Neural cell (in vitro differentiated cells): ENCODE measurements at regions not wholly inside any gene's neighbourhood (a gene's known extent, or its start where the extent isn't known, plus 50 kb on each side); places are given as distances from the start of the nearest gene placed in this dataset.

ENCODE experiments used
- H2AFZ ChIP-seq: fragments of 200-600, 300-800 bp; sonication (generic), shearing (Covaris generic); 2 replicates; pipeline ENCODE4 v1.6.0; 2014; ENCODE audit warnings: low read depth, mild to moderate bottlenecking, antibody characterized with exemption, low read length, moderate library complexity
- H3F3A ChIP-seq: fragments of 200-600 bp; shearing (Covaris generic); 2 replicates; pipeline ENCODE4 v1.6.1; 2016; ENCODE audit warnings: mild to moderate bottlenecking, moderate library complexity, mixed read lengths, antibody characterized with exemption, low read length; ENCODE audit not compliant: insufficient read depth, poor library complexity, severe bottlenecking
- H3K27ac ChIP-seq: fragments of 200-600, 300-800 bp; sonication (generic), shearing (Covaris generic); 2 replicates; pipeline ENCODE4 v1.5.1; 2014; ENCODE audit warnings: mild to moderate bottlenecking, low read length, moderate library complexity
- H3K27me3 ChIP-seq: fragments of 300-800, 200-600 bp; sonication (generic), shearing (Covaris generic); 2 replicates; pipeline ENCODE4 v1.6.0; 2014; ENCODE audit warnings: mild to moderate bottlenecking, low read depth, low read length, moderate library complexity; ENCODE audit not compliant: insufficient read depth
- H3K36me3 ChIP-seq: fragments of 300-800, 200-600 bp; sonication (generic), shearing (Covaris generic); 2 replicates; pipeline ENCODE4 v1.5.1; 2014; ENCODE audit warnings: mild to moderate bottlenecking, antibody characterized with exemption, low read length, moderate library complexity; ENCODE audit not compliant: insufficient read depth
- H3K4me2 ChIP-seq: fragments of 300-800, 200-600 bp; sonication (generic), shearing (Covaris generic); 2 replicates; pipeline ENCODE4 v1.6.0; 2014; ENCODE audit warnings: mild to moderate bottlenecking, low read length
- H3K4me3 ChIP-seq: fragments of 300-800, 200-600 bp; sonication (generic), shearing (Covaris generic); 2 replicates; pipeline ENCODE4 v1.5.1; 2014; ENCODE audit warnings: mild to moderate bottlenecking, low read length, moderate library complexity
- H3K79me2 ChIP-seq: fragments of 200-600 bp; shearing (Covaris generic); replicated peaks from 2 replicates; pipeline ENCODE4 v1.6.0; 2014; ENCODE audit warnings: mild to moderate bottlenecking, low read length, moderate library complexity; ENCODE audit not compliant: insufficient read depth
- H3K9ac ChIP-seq: fragments of 300-800, 200-600 bp; sonication (generic), shearing (Covaris generic); 2 replicates; pipeline ENCODE4 v1.6.1; 2016; ENCODE audit warnings: mild to moderate bottlenecking, low read length, mixed read lengths
- H3K9me2 ChIP-seq: fragments of 200-600 bp; shearing (Covaris generic); 2 replicates; pipeline ENCODE4 v1.6.1; 2016; ENCODE audit warnings: mild to moderate bottlenecking, low read length, mixed read lengths; ENCODE audit not compliant: insufficient read depth
- H3K9me3 ChIP-seq: fragments of 200-600, 300-800 bp; sonication (generic), shearing (Covaris generic); 2 replicates; pipeline ENCODE4 v1.6.1; 2016; ENCODE audit warnings: mild to moderate bottlenecking, mixed run types, low read length, moderate library complexity, mixed read lengths
- H4K20me1 ChIP-seq: fragments of 200-600 bp; shearing (Covaris generic); 2 replicates; pipeline ENCODE4 v1.6.1; 2016; ENCODE audit warnings: mild to moderate bottlenecking, mixed run types; ENCODE audit not compliant: insufficient read depth
- CTCF ChIP-seq: fragments of 450-650 bp; IDR thresholded peaks from 2 replicates; pipeline ENCODE4 v1.5.1; 2014; ENCODE audit warnings: antibody characterized with exemption, mild to moderate bottlenecking, moderate library complexity; ENCODE audit not compliant: poor library complexity, severe bottlenecking
- EP300 ChIP-seq: fragments of 450-650 bp; conservative IDR thresholded peaks from 2 replicates; pipeline ENCODE4 v1.6.1; 2014; ENCODE audit warnings: antibody characterized with exemption, mild to moderate bottlenecking, moderate library complexity; ENCODE audit not compliant: poor library complexity, severe bottlenecking
- EZH2 ChIP-seq: fragments of 200-600, 300-800 bp; shearing (Covaris generic), sonication (generic); IDR thresholded peaks from 2 replicates; pipeline ENCODE4 v1.6.1; 2014; ENCODE audit warnings: antibody characterized with exemption, low read length, borderline replicate concordance, mild to moderate bottlenecking; ENCODE audit not compliant: insufficient read depth, poor library complexity, severe bottlenecking
- MXI1 ChIP-seq: fragments of 450-650 bp; conservative IDR thresholded peaks from 2 replicates; pipeline ENCODE4 v1.6.1; 2014; ENCODE audit warnings: antibody characterized with exemption, mild to moderate bottlenecking; ENCODE audit not compliant: poor library complexity, severe bottlenecking
- POLR2AphosphoS5 ChIP-seq: IDR thresholded peaks from 2 replicates; pipeline ENCODE4 v1.6.1; 2012
- RAD21 ChIP-seq: fragments of 450-650 bp; conservative IDR thresholded peaks from 2 replicates; pipeline ENCODE4 v1.6.1; 2014; ENCODE audit warnings: antibody characterized with exemption, mild to moderate bottlenecking, moderate library complexity
- SMC3 ChIP-seq: fragments of 450-650 bp; conservative IDR thresholded peaks from 2 replicates; pipeline ENCODE4 v1.6.1; 2014; ENCODE audit warnings: antibody characterized with exemption, mild to moderate bottlenecking, moderate library complexity; ENCODE audit not compliant: poor library complexity
- TAF1 ChIP-seq: IDR thresholded peaks from 2 replicates; pipeline ENCODE4 v1.6.1; 2012; ENCODE audit warnings: low read depth
- TF ChIP-seq, protein P1 (sequence below): IDR thresholded peaks from 2 replicates; pipeline ENCODE4 v1.6.1; 2012; ENCODE audit warnings: borderline replicate concordance

DNA sequence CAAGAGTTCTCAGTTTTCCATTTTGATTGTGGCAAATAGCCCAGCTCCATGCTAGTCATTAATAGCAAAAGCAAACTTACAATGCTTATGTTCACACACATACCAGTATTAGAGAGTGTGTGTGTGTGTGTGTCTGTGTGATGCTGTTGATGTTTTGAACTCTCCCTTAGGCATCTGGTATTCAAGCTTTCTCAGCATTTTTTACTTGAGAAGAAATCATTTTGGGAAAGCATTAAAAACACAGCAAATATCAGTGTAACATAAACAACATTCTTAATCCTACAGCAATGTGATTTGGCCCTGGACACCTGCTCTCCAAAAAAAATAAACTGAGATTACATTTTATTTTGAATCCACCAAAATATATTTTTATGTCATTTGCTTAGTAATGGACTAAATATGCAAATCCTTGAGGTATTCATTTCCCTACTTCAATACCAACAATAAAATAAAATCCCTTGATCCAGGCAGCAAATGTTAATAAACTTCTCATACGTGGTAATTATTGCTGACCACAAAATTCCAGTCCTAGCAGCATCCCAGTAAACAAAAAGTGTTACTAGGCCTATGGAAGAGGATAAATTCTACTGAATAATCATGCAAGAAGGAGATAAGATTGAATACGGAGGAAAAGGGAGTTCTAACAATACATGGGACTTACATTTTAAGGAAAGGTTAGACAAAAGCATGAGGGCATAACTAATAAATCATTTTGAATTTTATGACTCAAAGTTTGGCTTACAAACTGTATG is 249.5 kb upstream of the CLEC14A start:
- TF ChIP-seq EP300 (no peak), MXI1 (no peak), SMC3 (no peak), EZH2 (no peak), TAF1 (no peak), POLR2AphosphoS5 (no peak), CTCF (no peak), RAD21 (no peak)
- TF ChIP-seq, protein P1, sequence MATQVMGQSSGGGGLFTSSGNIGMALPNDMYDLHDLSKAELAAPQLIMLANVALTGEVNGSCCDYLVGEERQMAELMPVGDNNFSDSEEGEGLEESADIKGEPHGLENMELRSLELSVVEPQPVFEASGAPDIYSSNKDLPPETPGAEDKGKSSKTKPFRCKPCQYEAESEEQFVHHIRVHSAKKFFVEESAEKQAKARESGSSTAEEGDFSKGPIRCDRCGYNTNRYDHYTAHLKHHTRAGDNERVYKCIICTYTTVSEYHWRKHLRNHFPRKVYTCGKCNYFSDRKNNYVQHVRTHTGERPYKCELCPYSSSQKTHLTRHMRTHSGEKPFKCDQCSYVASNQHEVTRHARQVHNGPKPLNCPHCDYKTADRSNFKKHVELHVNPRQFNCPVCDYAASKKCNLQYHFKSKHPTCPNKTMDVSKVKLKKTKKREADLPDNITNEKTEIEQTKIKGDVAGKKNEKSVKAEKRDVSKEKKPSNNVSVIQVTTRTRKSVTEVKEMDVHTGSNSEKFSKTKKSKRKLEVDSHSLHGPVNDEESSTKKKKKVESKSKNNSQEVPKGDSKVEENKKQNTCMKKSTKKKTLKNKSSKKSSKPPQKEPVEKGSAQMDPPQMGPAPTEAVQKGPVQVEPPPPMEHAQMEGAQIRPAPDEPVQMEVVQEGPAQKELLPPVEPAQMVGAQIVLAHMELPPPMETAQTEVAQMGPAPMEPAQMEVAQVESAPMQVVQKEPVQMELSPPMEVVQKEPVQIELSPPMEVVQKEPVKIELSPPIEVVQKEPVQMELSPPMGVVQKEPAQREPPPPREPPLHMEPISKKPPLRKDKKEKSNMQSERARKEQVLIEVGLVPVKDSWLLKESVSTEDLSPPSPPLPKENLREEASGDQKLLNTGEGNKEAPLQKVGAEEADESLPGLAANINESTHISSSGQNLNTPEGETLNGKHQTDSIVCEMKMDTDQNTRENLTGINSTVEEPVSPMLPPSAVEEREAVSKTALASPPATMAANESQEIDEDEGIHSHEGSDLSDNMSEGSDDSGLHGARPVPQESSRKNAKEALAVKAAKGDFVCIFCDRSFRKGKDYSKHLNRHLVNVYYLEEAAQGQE = no peak
- Histone ChIP-seq H3K27me3 (no peaks in the 10 kb centered on the region), H3K4me2 (no peak overlapping the region), H3F3A (no peaks in the 10 kb centered on the region), H4K20me1 (no peaks in the 10 kb centered on the region), H3K27ac (peak overlapping the region; percentile 40), H3K4me3 (no peak overlapping the region), H3K9ac (peak overlapping the region; percentile 7), H3K79me2 (no peaks in the 10 kb centered on the region), H2AFZ (no peak overlapping the region), H3K9me2 (no peaks in the 10 kb centered on the region), H3K9me3 (no peaks in the 10 kb centered on the region), H3K36me3 (no peaks in the 10 kb centered on the region)

DNA sequence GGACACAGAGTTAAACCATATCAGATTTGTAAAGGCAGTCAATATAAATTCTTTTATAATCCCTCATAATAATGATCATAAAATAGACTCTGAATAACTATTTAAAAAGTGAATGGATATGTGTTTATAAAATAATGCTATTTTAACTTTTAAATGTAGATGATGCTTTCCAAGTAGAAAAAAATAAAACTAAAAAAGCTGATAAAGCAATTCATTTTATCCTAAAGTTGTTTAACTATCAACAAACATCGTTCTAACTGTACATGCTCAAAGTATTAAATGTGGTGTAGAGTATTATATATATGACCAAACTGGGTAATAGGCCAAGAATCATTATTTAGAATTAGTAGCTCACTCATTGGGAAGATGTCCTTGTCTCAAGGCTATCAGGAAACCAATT is 248.3 kb upstream of the CLEC14A start:
- no peaks in the 10 kb centered on the region for H3K79me2 ChIP-seq
- H3K4me3 ChIP-seq = no peak overlapping the region
- no peak overlapping the region for H2AFZ ChIP-seq
- H3K27me3 ChIP-seq = no peaks in the 10 kb centered on the region
- H3K27ac ChIP-seq = no peak overlapping the region
- no peaks in the 10 kb centered on the region for H3K36me3 ChIP-seq
- no peak overlapping the region for H3K9ac ChIP-seq
- TF ChIP-seq CTCF = no peak
- TF ChIP-seq MXI1 = no peak
- TF ChIP-seq RAD21 = no peak
- no peak for TF ChIP-seq SMC3
- no peak for TF ChIP-seq EP300
- TF ChIP-seq EZH2 = no peak
- no peak for TF ChIP-seq POLR2AphosphoS5
- TF ChIP-seq, protein P1 = no peak
- no peak for TF ChIP-seq TAF1
- H3F3A ChIP-seq = no peaks in the 10 kb centered on the region
- no peaks in the 10 kb centered on the region for H4K20me1 ChIP-seq
- H3K9me3 ChIP-seq = no peaks in the 10 kb centered on the region
- no peak overlapping the region for H3K4me2 ChIP-seq
- no peaks in the 10 kb centered on the region for H3K9me2 ChIP-seq
